SK-N-SH treated with all-trans-retinoic acid at 6 μM for 48 hours (cell line): ENCODE measurements at regions not wholly inside any gene's neighbourhood (a gene's known extent, or its start where the extent isn't known, plus 50 kb on each side); places are given as distances from the start of the nearest gene placed in this dataset.

ENCODE experiments used
- CSDC2 ChIP-seq: fragments of 250-450 bp; sonication (Bioruptor Pico); IDR thresholded peaks from 2 replicates; pipeline ENCODE4 v1.5.0; 2020; ENCODE audit warnings: mild to moderate bottlenecking, moderate library complexity
- PPARA ChIP-seq: fragments of 250-450 bp; sonication (Bioruptor Pico); IDR thresholded peaks from 2 replicates; pipeline ENCODE4 v1.5.0; 2020; ENCODE audit warnings: mild to moderate bottlenecking, borderline replicate concordance
- ZFP3 ChIP-seq: fragments of 250-450 bp; sonication (Bioruptor Pico); IDR thresholded peaks from 2 replicates; pipeline ENCODE4 v1.5.0; 2020; ENCODE audit warnings: mild to moderate bottlenecking, moderate library complexity
- ZNF70 ChIP-seq: fragments of 450-650 bp; formaldehyde crosslinking; IDR thresholded peaks from 2 replicates; pipeline ENCODE4 v1.5.0; 2020; ENCODE audit warnings: mild to moderate bottlenecking, moderate library complexity
- ZNF8 ChIP-seq: fragments of 450-650 bp; formaldehyde crosslinking; IDR thresholded peaks from 2 replicates; pipeline ENCODE4 v1.5.0; 2020; ENCODE audit warnings: mild to moderate bottlenecking, moderate library complexity
- TF ChIP-seq, protein P1 (sequence below): fragments of 250-450 bp; sonication (Bioruptor Pico); IDR thresholded peaks from 2 replicates; pipeline ENCODE4 v1.5.0; 2020; ENCODE audit warnings: mild to moderate bottlenecking, moderate library complexity

DNA sequence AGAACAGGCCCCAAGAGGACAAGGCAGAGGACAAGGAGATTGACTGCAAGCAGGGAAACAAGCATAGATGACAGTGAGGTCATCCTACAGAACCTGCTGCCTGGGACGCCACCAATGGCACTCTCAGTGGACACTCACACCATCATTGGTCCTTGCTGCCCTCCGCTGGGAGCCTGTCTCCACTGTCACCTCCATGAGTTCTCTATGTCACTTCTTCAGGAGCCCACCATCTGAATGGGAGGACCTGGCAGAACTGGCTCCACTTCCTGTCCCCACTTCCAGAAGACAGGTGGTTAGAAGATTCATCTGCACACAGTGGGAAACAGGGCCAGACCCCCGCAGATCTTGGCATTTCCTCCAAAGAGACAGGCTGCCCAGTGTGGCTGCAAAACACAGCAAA lies 188.9 kb downstream of the HSD17B3 start:
- TF ChIP-seq ZNF8 (CRISPR knock-in tag) (no peak), CSDC2 (CRISPR knock-in tag) (no peak), ZFP3 (no peak), PPARA (CRISPR knock-in tag) (no peak), ZNF70 (CRISPR knock-in tag) (no peak)
- TF ChIP-seq, protein P1, sequence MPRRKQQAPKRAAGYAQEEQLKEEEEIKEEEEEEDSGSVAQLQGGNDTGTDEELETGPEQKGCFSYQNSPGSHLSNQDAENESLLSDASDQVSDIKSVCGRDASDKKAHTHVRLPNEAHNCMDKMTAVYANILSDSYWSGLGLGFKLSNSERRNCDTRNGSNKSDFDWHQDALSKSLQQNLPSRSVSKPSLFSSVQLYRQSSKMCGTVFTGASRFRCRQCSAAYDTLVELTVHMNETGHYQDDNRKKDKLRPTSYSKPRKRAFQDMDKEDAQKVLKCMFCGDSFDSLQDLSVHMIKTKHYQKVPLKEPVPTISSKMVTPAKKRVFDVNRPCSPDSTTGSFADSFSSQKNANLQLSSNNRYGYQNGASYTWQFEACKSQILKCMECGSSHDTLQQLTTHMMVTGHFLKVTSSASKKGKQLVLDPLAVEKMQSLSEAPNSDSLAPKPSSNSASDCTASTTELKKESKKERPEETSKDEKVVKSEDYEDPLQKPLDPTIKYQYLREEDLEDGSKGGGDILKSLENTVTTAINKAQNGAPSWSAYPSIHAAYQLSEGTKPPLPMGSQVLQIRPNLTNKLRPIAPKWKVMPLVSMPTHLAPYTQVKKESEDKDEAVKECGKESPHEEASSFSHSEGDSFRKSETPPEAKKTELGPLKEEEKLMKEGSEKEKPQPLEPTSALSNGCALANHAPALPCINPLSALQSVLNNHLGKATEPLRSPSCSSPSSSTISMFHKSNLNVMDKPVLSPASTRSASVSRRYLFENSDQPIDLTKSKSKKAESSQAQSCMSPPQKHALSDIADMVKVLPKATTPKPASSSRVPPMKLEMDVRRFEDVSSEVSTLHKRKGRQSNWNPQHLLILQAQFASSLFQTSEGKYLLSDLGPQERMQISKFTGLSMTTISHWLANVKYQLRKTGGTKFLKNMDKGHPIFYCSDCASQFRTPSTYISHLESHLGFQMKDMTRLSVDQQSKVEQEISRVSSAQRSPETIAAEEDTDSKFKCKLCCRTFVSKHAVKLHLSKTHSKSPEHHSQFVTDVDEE (CRISPR knock-in tag), result no peak
